WTC11 (cell line): ENCODE measurements at regions not wholly inside any gene's neighbourhood (a gene's known extent, or its start where the extent isn't known, plus 50 kb on each side); places are given as distances from the start of the nearest gene placed in this dataset.

Experiments
- ATAC-seq: fragments of 200-7000 bp; cut with Tn5 transposase; 2 replicates; pipeline ENCODE4 v1.10.0; 2021; ENCODE audit warnings: mild to moderate bottlenecking, moderate library complexity
- CTCF ChIA-PET: fragments of 300-600 bp; sonication (Branson Sonifier 250); formaldehyde crosslinking; loops from one replicate; lab custom pipeline; 2021; ENCODE audit warnings: antibody characterized with exemption; lab: Charles Lee
- POLR2A ChIA-PET: fragments of 350-600 bp; sonication (Branson Sonifier 250); formaldehyde crosslinking; loops from one replicate; lab custom pipeline; 2021; ENCODE audit warnings: antibody characterized with exemption; lab: Charles Lee
- DNase-seq: peaks from one replicate; pipeline ENCODE4 v3.0.0; 2021; ENCODE audit warnings: low spot score
- H3K27ac Mint-ChIP-seq: 2 replicates; pipeline ENCODE4 v1.8.0; 2021; ENCODE audit warnings: mixed read lengths
- H3K27me3 Mint-ChIP-seq: 2 replicates; pipeline ENCODE4 v1.8.0; 2021; ENCODE audit warnings: low read depth, mild to moderate bottlenecking, moderate library complexity, mixed read lengths
- H3K36me3 Mint-ChIP-seq: 2 replicates; pipeline ENCODE4 v1.8.0; 2021; ENCODE audit warnings: mixed read lengths
- H3K4me1 Mint-ChIP-seq: 2 replicates; pipeline ENCODE4 v1.8.0; 2022; ENCODE audit warnings: mixed read lengths
- H3K4me3 Mint-ChIP-seq: 2 replicates; pipeline ENCODE4 v1.8.0; 2021; ENCODE audit warnings: mild to moderate bottlenecking, moderate library complexity, mixed read lengths
- H3K9me3 Mint-ChIP-seq: 2 replicates; pipeline ENCODE4 v1.8.0; 2021; ENCODE audit warnings: mixed read lengths
- CREB1 ChIP-seq: sonication (generic); formaldehyde crosslinking; IDR thresholded peaks from 2 replicates; pipeline ENCODE4 v1.8.0; 2023; ENCODE audit warnings: mild to moderate bottlenecking, missing genetic modification reagents
- E2F5 ChIP-seq: sonication (generic); formaldehyde crosslinking; IDR thresholded peaks from 2 replicates; pipeline ENCODE4 v1.8.1; 2022; ENCODE audit warnings: mild to moderate bottlenecking, moderate library complexity, missing genetic modification reagents
- EMX1 ChIP-seq: fragments of 250-450 bp; sonication (Bioruptor Pico); IDR thresholded peaks from 2 replicates; pipeline ENCODE4 v1.8.0; 2021; ENCODE audit warnings: mild to moderate bottlenecking
- ESRRA ChIP-seq: sonication (generic); formaldehyde crosslinking; IDR thresholded peaks from 2 replicates; pipeline ENCODE4 v1.8.1; 2022; ENCODE audit warnings: mild to moderate bottlenecking, missing genetic modification reagents, borderline replicate concordance
- FOXP1 ChIP-seq: sonication (generic); formaldehyde crosslinking; IDR thresholded peaks from 2 replicates; pipeline ENCODE4 v1.8.0; 2022; ENCODE audit warnings: missing genetic modification reagents, mild to moderate bottlenecking, moderate library complexity, borderline replicate concordance
- GABPB1 ChIP-seq: sonication (generic); formaldehyde crosslinking; IDR thresholded peaks from 2 replicates; pipeline ENCODE4 v1.8.1; 2023; ENCODE audit warnings: mild to moderate bottlenecking, missing genetic modification reagents
- IRF1 ChIP-seq: sonication (generic); formaldehyde crosslinking; IDR thresholded peaks from 2 replicates; pipeline ENCODE4 v1.8.0; 2023; ENCODE audit warnings: missing genetic modification reagents
- KAT7 ChIP-seq: sonication (generic); formaldehyde crosslinking; IDR thresholded peaks from 2 replicates; pipeline ENCODE4 v1.8.1; 2023; ENCODE audit warnings: missing genetic modification reagents, mild to moderate bottlenecking, borderline replicate concordance
- MYBL2 ChIP-seq: sonication (generic); formaldehyde crosslinking; IDR thresholded peaks from 2 replicates; pipeline ENCODE4 v1.8.1; 2023; ENCODE audit warnings: mild to moderate bottlenecking, moderate library complexity, missing genetic modification reagents
- NFATC4 ChIP-seq: fragments of 250-450 bp; sonication (Bioruptor Pico); IDR thresholded peaks from 2 replicates; pipeline ENCODE4 v1.9.0; 2021; ENCODE audit warnings: mild to moderate bottlenecking
- NR1H2 ChIP-seq: sonication (generic); formaldehyde crosslinking; IDR thresholded peaks from 2 replicates; pipeline ENCODE4 v1.9.0; 2021; ENCODE audit warnings: mild to moderate bottlenecking, moderate library complexity, missing genetic modification reagents
- NR3C1 ChIP-seq: sonication (generic); formaldehyde crosslinking; conservative IDR thresholded peaks from 2 replicates; pipeline ENCODE4 v1.8.1; 2023; ENCODE audit warnings: low read depth, mild to moderate bottlenecking, missing genetic modification reagents
- RELA ChIP-seq: sonication (generic); formaldehyde crosslinking; IDR thresholded peaks from 2 replicates; pipeline ENCODE4 v1.8.1; 2022; ENCODE audit warnings: missing genetic modification reagents, mild to moderate bottlenecking, borderline replicate concordance
- ZNF232 ChIP-seq: sonication (generic); formaldehyde crosslinking; IDR thresholded peaks from 2 replicates; pipeline ENCODE4 v1.8.0; 2022; ENCODE audit warnings: mild to moderate bottlenecking, missing genetic modification reagents
- ZNF671 ChIP-seq: fragments of 250-450 bp; sonication (Bioruptor Pico); IDR thresholded peaks from 2 replicates; pipeline ENCODE4 v1.8.0; 2021; ENCODE audit warnings: mild to moderate bottlenecking
- TF ChIP-seq, protein P1 (sequence below): sonication (generic); formaldehyde crosslinking; IDR thresholded peaks from 2 replicates; pipeline ENCODE4 v1.8.0; 2022; ENCODE audit warnings: mild to moderate bottlenecking, missing genetic modification reagents
- TF ChIP-seq, protein P2 (sequence below): sonication (generic); formaldehyde crosslinking; conservative IDR thresholded peaks from 2 replicates; pipeline ENCODE4 v1.8.1; 2023; ENCODE audit warnings: mild to moderate bottlenecking, low read depth, missing genetic modification reagents, moderate library complexity
- TF ChIP-seq, protein P3 (sequence below): fragments of 250-450 bp; sonication (Bioruptor Pico); IDR thresholded peaks from 2 replicates; pipeline ENCODE4 v1.9.0; 2021; ENCODE audit warnings: mild to moderate bottlenecking
- TF ChIP-seq, protein P4 (sequence below): sonication (generic); formaldehyde crosslinking; IDR thresholded peaks from 2 replicates; pipeline ENCODE4 v1.8.1; 2023; ENCODE audit warnings: mild to moderate bottlenecking, missing genetic modification reagents

- H3K4me1 Mint-ChIP-seq = no peaks in the 10 kb centered on the region; the same call in 1 of the 2 replicates
- TF ChIP-seq EMX1 (CRISPR knock-in tag) (no peak), ZNF232 (CRISPR knock-in tag) (no peak), FOXP1 (CRISPR knock-in tag) (no peak), GABPB1 (CRISPR knock-in tag) (no peak), IRF1 (CRISPR knock-in tag) (no peak), CREB1 (CRISPR knock-in tag) (no peak), MYBL2 (CRISPR knock-in tag) (no peak), ZNF671 (CRISPR knock-in tag) (no peak), NR3C1 (CRISPR knock-in tag) (no peak)
- TF ChIP-seq, protein P1, sequence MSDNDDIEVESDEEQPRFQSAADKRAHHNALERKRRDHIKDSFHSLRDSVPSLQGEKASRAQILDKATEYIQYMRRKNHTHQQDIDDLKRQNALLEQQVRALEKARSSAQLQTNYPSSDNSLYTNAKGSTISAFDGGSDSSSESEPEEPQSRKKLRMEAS (CRISPR knock-in tag) = no peak
- TF ChIP-seq, protein P2, sequence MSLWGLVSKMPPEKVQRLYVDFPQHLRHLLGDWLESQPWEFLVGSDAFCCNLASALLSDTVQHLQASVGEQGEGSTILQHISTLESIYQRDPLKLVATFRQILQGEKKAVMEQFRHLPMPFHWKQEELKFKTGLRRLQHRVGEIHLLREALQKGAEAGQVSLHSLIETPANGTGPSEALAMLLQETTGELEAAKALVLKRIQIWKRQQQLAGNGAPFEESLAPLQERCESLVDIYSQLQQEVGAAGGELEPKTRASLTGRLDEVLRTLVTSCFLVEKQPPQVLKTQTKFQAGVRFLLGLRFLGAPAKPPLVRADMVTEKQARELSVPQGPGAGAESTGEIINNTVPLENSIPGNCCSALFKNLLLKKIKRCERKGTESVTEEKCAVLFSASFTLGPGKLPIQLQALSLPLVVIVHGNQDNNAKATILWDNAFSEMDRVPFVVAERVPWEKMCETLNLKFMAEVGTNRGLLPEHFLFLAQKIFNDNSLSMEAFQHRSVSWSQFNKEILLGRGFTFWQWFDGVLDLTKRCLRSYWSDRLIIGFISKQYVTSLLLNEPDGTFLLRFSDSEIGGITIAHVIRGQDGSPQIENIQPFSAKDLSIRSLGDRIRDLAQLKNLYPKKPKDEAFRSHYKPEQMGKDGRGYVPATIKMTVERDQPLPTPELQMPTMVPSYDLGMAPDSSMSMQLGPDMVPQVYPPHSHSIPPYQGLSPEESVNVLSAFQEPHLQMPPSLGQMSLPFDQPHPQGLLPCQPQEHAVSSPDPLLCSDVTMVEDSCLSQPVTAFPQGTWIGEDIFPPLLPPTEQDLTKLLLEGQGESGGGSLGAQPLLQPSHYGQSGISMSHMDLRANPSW (CRISPR knock-in tag) = no peak
- TF ChIP-seq, all 79 proteins: peak for 0
- no peak for ATAC-seq
- CTCF ChIA-PET = no interaction called here
- no peak for DNase-seq
- Mint-ChIP-seq H3K36me3 (no peaks in the 10 kb centered on the region), H3K27ac (no peak overlapping the region), H3K27me3 (no peaks in the 10 kb centered on the region), H3K4me3 (no peak overlapping the region), H3K9me3 (peaks cover 25% of the 10 kb centered on the region)
- POLR2A ChIA-PET = no interaction called here
Observed at GRCh38 chr12:105670672-105671071, 340.2 kb downstream of the C12orf75 start.

DNA sequence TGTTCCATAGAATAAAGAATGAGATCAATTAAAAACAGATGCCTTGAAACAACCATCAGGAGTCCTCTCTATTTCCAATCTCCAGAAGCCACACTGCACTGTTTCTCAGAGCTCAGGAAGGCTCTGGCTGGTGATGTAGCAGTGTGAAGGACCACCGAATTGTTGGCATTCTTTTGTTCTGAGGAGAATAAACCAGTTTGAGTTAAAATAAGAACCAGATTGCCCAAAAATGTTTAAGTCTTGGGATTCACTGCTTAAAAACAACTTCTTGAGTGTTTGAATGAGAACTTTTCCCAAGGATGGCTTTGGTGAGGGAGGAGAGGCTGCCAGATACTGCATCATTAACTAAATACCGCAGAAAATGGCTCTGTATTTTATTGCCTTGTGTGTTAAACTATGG, 341.2 kb downstream of the C12orf75 start:
- Mint-ChIP-seq H3K9me3 (peaks cover 25% of the 10 kb centered on the region), H3K36me3 (no peaks in the 10 kb centered on the region), H3K27ac (no peak overlapping the region), H3K4me3 (no peak overlapping the region), H3K27me3 (no peaks in the 10 kb centered on the region; the same call in 1 of the 2 replicates), H3K4me1 (no peaks in the 10 kb centered on the region; the same call in 1 of the 2 replicates)
- ATAC-seq (no peak), DNase-seq (no peak)
- ChIA-PET POLR2A (interaction anchor here (0.6 kb wide), 1 partner anchor 95 kb away, joined by 5 read pairs; no protein-coding TSS in a partner anchor), CTCF (no interaction called here)
- TF ChIP-seq NFATC4 (CRISPR knock-in tag) (no peak), NR1H2 (CRISPR knock-in tag) (no peak), ESRRA (no peak), RELA (CRISPR knock-in tag) (no peak), E2F5 (CRISPR knock-in tag) (no peak), CREB1 (CRISPR knock-in tag) (no peak), KAT7 (no peak)
- TF ChIP-seq, protein P3, sequence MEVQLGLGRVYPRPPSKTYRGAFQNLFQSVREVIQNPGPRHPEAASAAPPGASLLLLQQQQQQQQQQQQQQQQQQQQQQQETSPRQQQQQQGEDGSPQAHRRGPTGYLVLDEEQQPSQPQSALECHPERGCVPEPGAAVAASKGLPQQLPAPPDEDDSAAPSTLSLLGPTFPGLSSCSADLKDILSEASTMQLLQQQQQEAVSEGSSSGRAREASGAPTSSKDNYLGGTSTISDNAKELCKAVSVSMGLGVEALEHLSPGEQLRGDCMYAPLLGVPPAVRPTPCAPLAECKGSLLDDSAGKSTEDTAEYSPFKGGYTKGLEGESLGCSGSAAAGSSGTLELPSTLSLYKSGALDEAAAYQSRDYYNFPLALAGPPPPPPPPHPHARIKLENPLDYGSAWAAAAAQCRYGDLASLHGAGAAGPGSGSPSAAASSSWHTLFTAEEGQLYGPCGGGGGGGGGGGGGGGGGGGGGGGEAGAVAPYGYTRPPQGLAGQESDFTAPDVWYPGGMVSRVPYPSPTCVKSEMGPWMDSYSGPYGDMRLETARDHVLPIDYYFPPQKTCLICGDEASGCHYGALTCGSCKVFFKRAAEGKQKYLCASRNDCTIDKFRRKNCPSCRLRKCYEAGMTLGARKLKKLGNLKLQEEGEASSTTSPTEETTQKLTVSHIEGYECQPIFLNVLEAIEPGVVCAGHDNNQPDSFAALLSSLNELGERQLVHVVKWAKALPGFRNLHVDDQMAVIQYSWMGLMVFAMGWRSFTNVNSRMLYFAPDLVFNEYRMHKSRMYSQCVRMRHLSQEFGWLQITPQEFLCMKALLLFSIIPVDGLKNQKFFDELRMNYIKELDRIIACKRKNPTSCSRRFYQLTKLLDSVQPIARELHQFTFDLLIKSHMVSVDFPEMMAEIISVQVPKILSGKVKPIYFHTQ (CRISPR knock-in tag) = no peak
- TF ChIP-seq, protein P4, sequence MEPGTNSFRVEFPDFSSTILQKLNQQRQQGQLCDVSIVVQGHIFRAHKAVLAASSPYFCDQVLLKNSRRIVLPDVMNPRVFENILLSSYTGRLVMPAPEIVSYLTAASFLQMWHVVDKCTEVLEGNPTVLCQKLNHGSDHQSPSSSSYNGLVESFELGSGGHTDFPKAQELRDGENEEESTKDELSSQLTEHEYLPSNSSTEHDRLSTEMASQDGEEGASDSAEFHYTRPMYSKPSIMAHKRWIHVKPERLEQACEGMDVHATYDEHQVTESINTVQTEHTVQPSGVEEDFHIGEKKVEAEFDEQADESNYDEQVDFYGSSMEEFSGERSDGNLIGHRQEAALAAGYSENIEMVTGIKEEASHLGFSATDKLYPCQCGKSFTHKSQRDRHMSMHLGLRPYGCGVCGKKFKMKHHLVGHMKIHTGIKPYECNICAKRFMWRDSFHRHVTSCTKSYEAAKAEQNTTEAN = no peak
